ENCODE measurements at regions not wholly inside any gene's neighbourhood (a gene's known extent, or its start where the extent isn't known, plus 50 kb on each side); places are given as distances from the start of the nearest gene placed in this dataset.
"Not testable (repeated sequence)": the region's sequence is repeated elsewhere in the genome, so short reads cannot be mapped to it uniquely, and the experiment has no call there.

GRCh38 chrY:19005579-19005978 is 232.0 kb upstream of the HSFY2 start:
- Mint-ChIP-seq H3K4me1 (ENCODE audit: low read depth) (no peaks in the 10 kb centered on the region), H3K9me3 (peaks cover 6% of the 10 kb centered on the region), H3K36me3 (ENCODE audit: low read depth) (no peaks in the 10 kb centered on the region), H3K27ac (no peak overlapping the region), H3K27me3 (ENCODE audit: low read depth) (no peaks in the 10 kb centered on the region), H3K4me3 (ENCODE audit: low read depth) (no peak overlapping the region)
- intact Hi-C loops (cut with micrococcal nuclease), result no loop called here
- no peak for DNase-seq (ENCODE audit: low spot score)

GRCh38 chrY:18997635-18998240 is 224.2 kb upstream of the HSFY2 start:
- Mint-ChIP-seq H3K27ac (no peak overlapping the region), H3K36me3 (ENCODE audit: low read depth) (no peaks in the 10 kb centered on the region), H3K27me3 (ENCODE audit: low read depth) (no peaks in the 10 kb centered on the region), H3K4me1 (ENCODE audit: low read depth) (peaks cover 2% of the 10 kb centered on the region), H3K4me3 (ENCODE audit: low read depth) (no peak overlapping the region), H3K9me3 (no peaks in the 10 kb centered on the region)
- intact Hi-C loops (cut with micrococcal nuclease), result no loop called here
- DNase-seq (ENCODE audit: low spot score), result no peak

GRCh38 chrY:18993480-18993879 is 219.9 kb upstream of the HSFY2 start:
- H3K9me3 Mint-ChIP-seq, result no peaks in the 10 kb centered on the region
- H3K36me3 Mint-ChIP-seq (ENCODE audit: low read depth), result no peaks in the 10 kb centered on the region
- no peaks in the 10 kb centered on the region for H3K27me3 Mint-ChIP-seq (ENCODE audit: low read depth)
- no peak overlapping the region for H3K27ac Mint-ChIP-seq
- H3K4me3 Mint-ChIP-seq (ENCODE audit: low read depth), result no peak overlapping the region
- DNase-seq (ENCODE audit: low spot score), result no peak
- peaks cover 2% of the 10 kb centered on the region for H3K4me1 Mint-ChIP-seq (ENCODE audit: low read depth)
- intact Hi-C loops (cut with micrococcal nuclease), result no loop called here

DNA sequence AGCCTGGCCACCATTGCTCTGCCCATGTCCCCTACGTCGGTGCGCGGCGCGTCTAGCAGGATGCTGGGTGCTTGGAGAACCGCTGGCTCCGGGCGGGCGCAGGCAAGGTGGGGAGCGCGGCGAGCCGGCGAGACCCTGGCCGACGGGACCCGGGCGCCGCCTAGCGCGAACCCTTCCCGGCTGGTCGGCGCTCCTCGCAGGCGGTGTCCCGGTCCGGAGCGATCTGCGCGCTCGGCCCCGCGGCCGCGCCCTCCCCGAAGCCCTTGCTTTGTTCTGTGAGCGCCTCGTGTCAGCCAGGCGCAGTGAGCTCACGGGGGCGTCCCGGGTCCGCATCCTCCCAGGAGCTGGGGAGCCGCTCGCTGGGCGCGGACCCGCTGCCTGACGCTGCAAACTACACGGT is 219.1 kb upstream of the HSFY2 start:
- intact Hi-C loops (cut with micrococcal nuclease); H3K27ac Mint-ChIP-seq; DNase-seq (ENCODE audit: low spot score); H3K9me3 Mint-ChIP-seq; H3K36me3 Mint-ChIP-seq (ENCODE audit: low read depth); H3K4me1 Mint-ChIP-seq (ENCODE audit: low read depth); H3K4me3 Mint-ChIP-seq (ENCODE audit: low read depth); H3K27me3 Mint-ChIP-seq (ENCODE audit: low read depth): not testable (repeated sequence)

- no peaks in the 10 kb centered on the region for H3K9me3 Mint-ChIP-seq
- no peak for DNase-seq (ENCODE audit: low spot score)
- H3K27me3 Mint-ChIP-seq (ENCODE audit: low read depth), result no peaks in the 10 kb centered on the region
- H3K36me3 Mint-ChIP-seq (ENCODE audit: low read depth), result no peaks in the 10 kb centered on the region
- no peak overlapping the region for H3K27ac Mint-ChIP-seq
- H3K4me3 Mint-ChIP-seq (ENCODE audit: low read depth), result no peak overlapping the region
- H3K4me1 Mint-ChIP-seq (ENCODE audit: low read depth), result no peaks in the 10 kb centered on the region
- intact Hi-C loops (cut with micrococcal nuclease), result no loop called here
Observed at GRCh38 chrY:18989356-18989755, 215.8 kb upstream of the HSFY2 start.

DNA sequence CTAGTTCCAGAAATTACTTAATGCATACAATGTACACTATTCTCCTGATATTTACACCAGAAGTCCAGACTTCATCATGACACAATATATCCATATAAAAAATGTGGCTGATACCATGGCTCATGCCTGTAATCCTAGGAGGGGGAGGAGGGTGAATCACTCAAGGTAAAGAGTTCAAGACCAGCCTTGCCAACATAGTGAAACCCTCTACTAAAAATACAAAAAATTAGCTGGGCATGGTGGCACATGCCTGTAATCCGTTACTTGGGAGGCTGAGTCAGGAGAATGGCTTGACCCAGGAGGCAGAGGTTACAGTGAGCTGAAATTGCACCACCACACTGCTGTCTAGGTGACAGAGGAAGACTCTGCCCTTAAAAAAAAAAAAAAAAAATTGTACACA is 192.5 kb upstream of the HSFY2 start:
- H3K9me3 Mint-ChIP-seq, result peaks cover 5% of the 10 kb centered on the region
- no peak for DNase-seq (ENCODE audit: low spot score)
- no peaks in the 10 kb centered on the region for H3K27me3 Mint-ChIP-seq (ENCODE audit: low read depth)
- H3K4me1 Mint-ChIP-seq (ENCODE audit: low read depth), result no peaks in the 10 kb centered on the region
- H3K4me3 Mint-ChIP-seq (ENCODE audit: low read depth), result no peak overlapping the region
- H3K36me3 Mint-ChIP-seq (ENCODE audit: low read depth), result no peaks in the 10 kb centered on the region
- intact Hi-C loops (cut with micrococcal nuclease), result no loop called here
- no peak overlapping the region for H3K27ac Mint-ChIP-seq

GRCh38 chrY:18958846-18959245 is 185.3 kb upstream of the HSFY2 start:
- Mint-ChIP-seq H3K9me3 (peaks cover 9% of the 10 kb centered on the region), H3K27me3 (ENCODE audit: low read depth) (no peaks in the 10 kb centered on the region), H3K4me1 (ENCODE audit: low read depth) (no peaks in the 10 kb centered on the region), H3K4me3 (ENCODE audit: low read depth) (no peak overlapping the region), H3K36me3 (ENCODE audit: low read depth) (no peaks in the 10 kb centered on the region), H3K27ac (no peak overlapping the region)
- intact Hi-C loops (cut with micrococcal nuclease), result no loop called here
- no peak for DNase-seq (ENCODE audit: low spot score)

- Mint-ChIP-seq H3K27ac (no peak overlapping the region), H3K4me3 (ENCODE audit: low read depth) (no peak overlapping the region), H3K36me3 (ENCODE audit: low read depth) (peaks cover 8% of the 10 kb centered on the region), H3K27me3 (ENCODE audit: low read depth) (no peaks in the 10 kb centered on the region), H3K9me3 (peaks cover 27% of the 10 kb centered on the region), H3K4me1 (ENCODE audit: low read depth) (no peaks in the 10 kb centered on the region)
- DNase-seq (ENCODE audit: low spot score), result no peak
- intact Hi-C loops (cut with micrococcal nuclease), result no loop called here
Observed at GRCh38 chrY:18951657-18952435, 178.3 kb upstream of the HSFY2 start.

DNA sequence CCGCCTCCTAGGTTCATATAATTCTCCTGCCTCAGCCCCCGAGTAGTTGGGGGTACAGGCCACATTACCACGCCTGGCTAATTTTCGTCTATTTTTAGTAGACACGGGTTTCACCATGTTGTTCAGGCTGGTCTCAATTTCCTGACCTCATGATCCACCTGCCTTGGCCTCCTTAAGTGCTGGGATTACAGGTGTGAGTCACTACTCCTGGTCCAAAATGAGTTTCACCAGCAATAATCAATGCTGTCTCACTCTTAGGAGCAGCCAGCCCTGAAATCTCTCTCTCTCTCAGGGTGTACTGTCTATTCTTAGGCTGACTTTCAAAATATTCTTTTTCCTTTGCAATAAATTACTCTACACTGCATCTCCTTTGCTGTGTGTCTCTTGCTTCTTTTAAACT is 177.5 kb upstream of the HSFY2 start:
- Mint-ChIP-seq H3K4me1 (ENCODE audit: low read depth) (no peaks in the 10 kb centered on the region), H3K27ac (no peak overlapping the region), H3K4me3 (ENCODE audit: low read depth) (no peak overlapping the region), H3K36me3 (ENCODE audit: low read depth) (peaks cover 8% of the 10 kb centered on the region), H3K27me3 (ENCODE audit: low read depth) (no peaks in the 10 kb centered on the region), H3K9me3 (peaks cover 35% of the 10 kb centered on the region)
- intact Hi-C loops (cut with micrococcal nuclease), result no loop called here
- no peak for DNase-seq (ENCODE audit: low spot score)

GRCh38 chrY:18936831-18937230 is 163.3 kb upstream of the HSFY2 start:
- H3K36me3 Mint-ChIP-seq (ENCODE audit: low read depth), result no peaks in the 10 kb centered on the region
- intact Hi-C loops (cut with micrococcal nuclease), result no loop called here

GRCh38 chrY:18919256-18919655 is 145.7 kb upstream of the HSFY2 start:
- DNase-seq (ENCODE audit: low spot score), result no peak
- intact Hi-C loops (cut with micrococcal nuclease), result no loop called here
- Mint-ChIP-seq H3K4me1 (ENCODE audit: low read depth) (peaks cover 5% of the 10 kb centered on the region), H3K27ac (no peak overlapping the region), H3K4me3 (ENCODE audit: low read depth) (no peak overlapping the region), H3K36me3 (ENCODE audit: low read depth) (no peaks in the 10 kb centered on the region), H3K27me3 (ENCODE audit: low read depth) (no peaks in the 10 kb centered on the region), H3K9me3 (no peaks in the 10 kb centered on the region)

More at GRCh38 chrY:18936831-18937230, 163.3 kb upstream of the HSFY2 start:
- Mint-ChIP-seq H3K27ac (no peak overlapping the region), H3K4me3 (ENCODE audit: low read depth) (no peak overlapping the region), H3K4me1 (ENCODE audit: low read depth) (no peaks in the 10 kb centered on the region), H3K27me3 (ENCODE audit: low read depth) (no peaks in the 10 kb centered on the region), H3K9me3 (peaks cover 4% of the 10 kb centered on the region)
- no peak for DNase-seq (ENCODE audit: low spot score)

GRCh38 chrY:18912846-18913245 is 139.3 kb upstream of the HSFY2 start:
- no peak for DNase-seq (ENCODE audit: low spot score)
- H3K27me3 Mint-ChIP-seq (ENCODE audit: low read depth), result no peaks in the 10 kb centered on the region
- no peaks in the 10 kb centered on the region for H3K36me3 Mint-ChIP-seq (ENCODE audit: low read depth)
- intact Hi-C loops (cut with micrococcal nuclease), result no loop called here
- no peaks in the 10 kb centered on the region for H3K9me3 Mint-ChIP-seq
- no peaks in the 10 kb centered on the region for H3K4me1 Mint-ChIP-seq (ENCODE audit: low read depth)
- no peak overlapping the region for H3K27ac Mint-ChIP-seq
- no peak overlapping the region for H3K4me3 Mint-ChIP-seq (ENCODE audit: low read depth)

DNA sequence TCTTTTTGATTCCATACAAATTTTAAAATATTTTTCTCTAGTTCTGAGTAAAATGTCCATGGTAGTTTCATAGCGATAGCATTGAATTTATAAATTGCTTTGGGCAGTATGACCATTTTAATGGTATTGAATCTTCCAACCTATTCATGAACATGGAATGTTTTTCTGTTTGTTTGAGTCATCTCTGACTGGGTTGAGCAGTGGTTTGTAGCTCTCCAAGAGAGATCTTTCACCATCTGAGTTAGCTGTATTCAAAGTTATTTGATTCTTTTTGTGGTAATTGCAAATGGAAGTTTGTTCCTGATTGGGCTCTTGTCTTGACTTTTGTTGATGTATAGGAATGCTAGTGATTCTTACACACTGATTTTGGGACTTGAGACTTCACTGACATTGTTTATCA is 136.3 kb upstream of the HSFY2 start:
- intact Hi-C loops (cut with micrococcal nuclease), result no loop called here
- Mint-ChIP-seq H3K9me3 (no peaks in the 10 kb centered on the region), H3K27ac (no peak overlapping the region), H3K4me3 (ENCODE audit: low read depth) (no peak overlapping the region), H3K36me3 (ENCODE audit: low read depth) (no peaks in the 10 kb centered on the region), H3K27me3 (ENCODE audit: low read depth) (no peaks in the 10 kb centered on the region), H3K4me1 (ENCODE audit: low read depth) (no peaks in the 10 kb centered on the region)
- DNase-seq (ENCODE audit: low spot score), result no peak
